Glomerular visceral epithelial cell (primary cell): ENCODE measurements at regions not wholly inside any gene's neighbourhood (a gene's known extent, or its start where the extent isn't known, plus 50 kb on each side); places are given as distances from the start of the nearest gene placed in this dataset.
"Not testable (repeated sequence)": the region's sequence is repeated elsewhere in the genome, so short reads cannot be mapped to it uniquely, and the experiment has no call there.

Experiments
- DNase-seq: peaks from one replicate; pipeline ENCODE4 v3.0.0-alpha.2; 2016; ENCODE audit errors: extremely low spot score

- no peak for DNase-seq
Observed at GRCh38 chr12:73514672-73515071, 1023.0 kb upstream of the ATXN7L3B start.

GRCh38 chr12:73517859-73518258 lies 1019.8 kb upstream of the ATXN7L3B start:
- no peak for DNase-seq

- no peak for DNase-seq
Observed at GRCh38 chr12:73529231-73529630, 1008.4 kb upstream of the ATXN7L3B start.

- DNase-seq: no peak
Observed at GRCh38 chr12:73529954-73530353, 1007.7 kb upstream of the ATXN7L3B start.

- DNase-seq: peak; percentile 8
Observed at GRCh38 chr12:73531752-73532151, 1005.9 kb upstream of the ATXN7L3B start.

GRCh38 chr12:73547421-73547820 lies 990.2 kb upstream of the ATXN7L3B start:
- DNase-seq: no peak

GRCh38 chr12:73585136-73585535 lies 952.5 kb upstream of the ATXN7L3B start:
- no peak for DNase-seq

GRCh38 chr12:73589220-73589619 lies 948.4 kb upstream of the ATXN7L3B start:
- no peak for DNase-seq

- DNase-seq: no peak
Observed at GRCh38 chr12:73598626-73599025, 939.0 kb upstream of the ATXN7L3B start.

GRCh38 chr12:73599268-73599667 lies 938.4 kb upstream of the ATXN7L3B start:
- DNase-seq: no peak

- DNase-seq: not testable (repeated sequence)
Observed at GRCh38 chr12:73605925-73606324, 931.7 kb upstream of the ATXN7L3B start.

GRCh38 chr12:73612551-73612950 lies 925.1 kb upstream of the ATXN7L3B start:
- no peak for DNase-seq

- DNase-seq: no peak
Observed at GRCh38 chr12:73623421-73623820, 914.2 kb upstream of the ATXN7L3B start.

GRCh38 chr12:73625226-73625625 lies 912.4 kb upstream of the ATXN7L3B start:
- no peak for DNase-seq

- no peak for DNase-seq
Observed at GRCh38 chr12:73629171-73629570, 908.5 kb upstream of the ATXN7L3B start.

GRCh38 chr12:73629893-73630831 lies 907.5 kb upstream of the ATXN7L3B start:
- DNase-seq: no peak

GRCh38 chr12:73632191-73632590 lies 905.4 kb upstream of the ATXN7L3B start:
- DNase-seq: no peak

- no peak for DNase-seq
Observed at GRCh38 chr12:73632661-73633060, 905.0 kb upstream of the ATXN7L3B start.

GRCh38 chr12:73639397-73639796 lies 898.2 kb upstream of the ATXN7L3B start:
- DNase-seq: not testable (repeated sequence)

- DNase-seq: no peak
Observed at GRCh38 chr12:73656375-73656774, 881.3 kb upstream of the ATXN7L3B start.

- peak; percentile 1 for DNase-seq
Observed at GRCh38 chr12:73659802-73660201, 877.8 kb upstream of the ATXN7L3B start.

GRCh38 chr12:73665193-73665592 lies 872.4 kb upstream of the ATXN7L3B start:
- no peak for DNase-seq

- not testable (repeated sequence) for DNase-seq
Observed at GRCh38 chr12:73671550-73671949, 866.1 kb upstream of the ATXN7L3B start.
